ENCODE measurements at regions not wholly inside any gene's neighbourhood (a gene's known extent, or its start where the extent isn't known, plus 50 kb on each side); places are given as distances from the start of the nearest gene placed in this dataset.

- TF ChIP-seq FOXM1 (IDR thresholded peaks at IDR 0.05; ENCODE audit: borderline replicate concordance) (no peak), BHLHE40 (IDR thresholded peaks at IDR 0.05; ENCODE audit: borderline replicate concordance) (no peak), SP1 (IDR thresholded peaks at IDR 0.05) (no peak), ELF4 (IDR thresholded peaks at IDR 0.05) (no peak)
- ChIA-PET CTCF (no interaction called here), POLR2A (no interaction called here)
- no peak for DNase-seq (ENCODE audit: extremely low spot score)
Observed at GRCh38 chr15:38093931-38094330, 158.7 kb upstream of the SPRED1 start.

DNA sequence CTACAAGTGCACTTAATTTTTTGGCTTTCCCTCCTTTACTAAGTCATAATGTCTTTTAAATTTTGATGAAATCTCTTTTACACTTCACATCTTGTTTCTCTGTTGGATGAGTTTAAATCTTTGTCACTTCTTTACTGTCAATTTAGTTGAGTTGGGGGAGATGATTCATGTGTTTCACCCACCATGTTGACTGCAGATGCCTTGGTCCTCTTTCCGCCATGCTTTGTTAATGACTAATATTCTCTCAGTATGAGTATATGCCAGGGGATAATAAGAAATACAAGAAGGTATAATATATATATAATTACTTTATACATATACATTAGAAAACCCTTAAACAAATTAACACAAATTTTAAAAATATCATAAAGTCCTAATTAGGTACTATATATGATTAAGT is 149.7 kb upstream of the SPRED1 start:
- ChIA-PET POLR2A (no interaction called here), CTCF (interaction anchor here (0.7 kb wide), 1 partner anchor 396 kb away, joined by 3 read pairs; no protein-coding TSS in a partner anchor)
- TF ChIP-seq HDGF (IDR thresholded peaks at IDR 0.05; ENCODE audit: borderline replicate concordance) (no peak), SP1 (IDR thresholded peaks at IDR 0.05) (no peak), PKNOX1 (IDR thresholded peaks at IDR 0.05) (no peak), ELF4 (IDR thresholded peaks at IDR 0.05) (no peak), TARDBP (IDR thresholded peaks at IDR 0.05) (no peak), FOXA1 (IDR thresholded peaks at IDR 0.05) (no peak), SUZ12 (IDR thresholded peaks at IDR 0.05) (no peak), BHLHE40 (IDR thresholded peaks at IDR 0.05; ENCODE audit: borderline replicate concordance) (no peak), FOXK2 (IDR thresholded peaks at IDR 0.05) (no peak), FOXM1 (IDR thresholded peaks at IDR 0.05; ENCODE audit: borderline replicate concordance) (no peak), ZNF384 (IDR thresholded peaks at IDR 0.05) (no peak), LEF1 (IDR thresholded peaks at IDR 0.05; ENCODE audit: borderline replicate concordance) (no peak), CTBP1 (IDR thresholded peaks at IDR 0.05; ENCODE audit: borderline replicate concordance) (no peak), NFRKB (IDR thresholded peaks at IDR 0.05) (no peak)
- no peak for DNase-seq (ENCODE audit: extremely low spot score)

GRCh38 chr15:38103564-38103963 is 149.1 kb upstream of the SPRED1 start:
- CTCF ChIA-PET = no interaction called here
- no peak for DNase-seq (ENCODE audit: extremely low spot score)
- TF ChIP-seq ELF4 (IDR thresholded peaks at IDR 0.05) (no peak), L3MBTL2 (conservative IDR thresholded peaks at IDR 0.05) (no peak), BHLHE40 (IDR thresholded peaks at IDR 0.05; ENCODE audit: borderline replicate concordance) (no peak), SUZ12 (IDR thresholded peaks at IDR 0.05) (no peak), PKNOX1 (IDR thresholded peaks at IDR 0.05) (no peak), TARDBP (IDR thresholded peaks at IDR 0.05) (no peak), ARNT (IDR thresholded peaks at IDR 0.05) (no peak), FOXK2 (IDR thresholded peaks at IDR 0.05) (no peak), LEF1 (IDR thresholded peaks at IDR 0.05; ENCODE audit: borderline replicate concordance) (no peak), FOXM1 (IDR thresholded peaks at IDR 0.05; ENCODE audit: borderline replicate concordance) (no peak), CTBP1 (IDR thresholded peaks at IDR 0.05; ENCODE audit: borderline replicate concordance) (no peak), NFRKB (IDR thresholded peaks at IDR 0.05) (no peak), FOXA1 (IDR thresholded peaks at IDR 0.05) (no peak)
- POLR2A ChIA-PET = no interaction called here

- TF ChIP-seq SUZ12 (IDR thresholded peaks at IDR 0.05) (no peak), FOXK2 (IDR thresholded peaks at IDR 0.05) (no peak), FOXM1 (IDR thresholded peaks at IDR 0.05; ENCODE audit: borderline replicate concordance) (no peak), CTBP1 (IDR thresholded peaks at IDR 0.05; ENCODE audit: borderline replicate concordance) (no peak), ELF4 (IDR thresholded peaks at IDR 0.05) (no peak), HDGF (IDR thresholded peaks at IDR 0.05; ENCODE audit: borderline replicate concordance) (no peak), PKNOX1 (IDR thresholded peaks at IDR 0.05) (no peak), NFRKB (IDR thresholded peaks at IDR 0.05) (no peak)
- ChIA-PET CTCF (no interaction called here), POLR2A (no interaction called here)
- no peak for DNase-seq (ENCODE audit: extremely low spot score)
Observed at GRCh38 chr15:38111070-38111469, 141.6 kb upstream of the SPRED1 start.

DNA sequence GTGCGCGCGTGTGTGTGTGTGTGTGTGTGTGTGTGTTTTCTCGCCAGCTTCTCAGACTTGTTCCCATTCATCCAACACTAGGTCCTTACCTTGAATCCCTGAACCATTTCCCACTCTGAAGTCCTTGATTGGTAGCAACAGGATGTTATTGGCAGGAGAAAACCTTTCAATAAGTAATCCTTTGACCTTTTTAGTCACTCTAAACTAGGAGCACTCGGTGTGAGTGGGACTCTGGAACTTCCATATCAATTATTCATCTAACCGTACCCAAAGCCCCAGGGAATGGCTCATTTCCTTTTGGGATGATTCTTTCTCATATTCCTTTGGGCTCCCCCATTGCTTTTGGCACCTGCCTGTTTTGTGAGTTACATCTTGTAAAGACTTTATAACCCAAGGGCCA is 140.2 kb upstream of the SPRED1 start:
- ChIA-PET CTCF (no interaction called here), POLR2A (no interaction called here)
- no peak for DNase-seq (ENCODE audit: extremely low spot score)
- TF ChIP-seq BHLHE40 (IDR thresholded peaks at IDR 0.05; ENCODE audit: borderline replicate concordance) (no peak), SP1 (IDR thresholded peaks at IDR 0.05) (no peak), FOXM1 (IDR thresholded peaks at IDR 0.05; ENCODE audit: borderline replicate concordance) (no peak)

- DNase-seq (ENCODE audit: extremely low spot score) = no peak
- POLR2A ChIA-PET = no interaction called here
- TF ChIP-seq FOXM1 (IDR thresholded peaks at IDR 0.05; ENCODE audit: borderline replicate concordance) (no peak), LEF1 (IDR thresholded peaks at IDR 0.05; ENCODE audit: borderline replicate concordance) (no peak), PKNOX1 (IDR thresholded peaks at IDR 0.05) (no peak), ZNF384 (IDR thresholded peaks at IDR 0.05) (no peak), SP1 (IDR thresholded peaks at IDR 0.05) (no peak), ARNT (IDR thresholded peaks at IDR 0.05) (no peak), ELF4 (IDR thresholded peaks at IDR 0.05) (no peak), BHLHE40 (IDR thresholded peaks at IDR 0.05; ENCODE audit: borderline replicate concordance) (no peak), FOXK2 (IDR thresholded peaks at IDR 0.05) (no peak), HDGF (IDR thresholded peaks at IDR 0.05; ENCODE audit: borderline replicate concordance) (no peak), CTBP1 (IDR thresholded peaks at IDR 0.05; ENCODE audit: borderline replicate concordance) (no peak), L3MBTL2 (conservative IDR thresholded peaks at IDR 0.05) (no peak), FOXA1 (IDR thresholded peaks at IDR 0.05) (no peak), NFRKB (IDR thresholded peaks at IDR 0.05) (no peak), TARDBP (IDR thresholded peaks at IDR 0.05) (no peak), SUZ12 (IDR thresholded peaks at IDR 0.05) (no peak)
- CTCF ChIA-PET = no interaction called here
Observed at GRCh38 chr15:38115121-38115520, 137.5 kb upstream of the SPRED1 start.

All from HEK293T (cell line).